Testis (tissue), 2 donors: ENCODE measurements at regions not wholly inside any gene's neighbourhood (a gene's known extent, or its start where the extent isn't known, plus 50 kb on each side); places are given as distances from the start of the nearest gene placed in this dataset.

ENCODE experiments used
- DNase-seq: peaks from one replicate; pipeline ENCODE4 v3.0.0-alpha.2; 2019
- H3K27ac ChIP-seq, 2 donors: fragments of 200-600 bp; sonication (generic); one replicate each; pipeline ENCODE4 v1.5.1; 2019
- H3K27me3 ChIP-seq: fragments of 200-600 bp; sonication (generic); one replicate; pipeline ENCODE4 v1.5.1; 2019
- H3K36me3 ChIP-seq: fragments of 200-600 bp; sonication (generic); one replicate; pipeline ENCODE4 v1.5.1; 2017; ENCODE audit warnings: low read depth; ENCODE audit errors: missing control alignments
- H3K4me1 ChIP-seq: fragments of 200-600 bp; sonication (generic); one replicate; pipeline ENCODE4 v1.5.1; 2019
- H3K4me3 ChIP-seq, 2 donors: fragments of 200-600 bp; sonication (generic); one replicate each; pipeline ENCODE4 v1.5.1; 2017 to 2019
- H3K9me3 ChIP-seq: fragments of 200-600 bp; sonication (generic); one replicate; pipeline ENCODE4 v1.5.1; 2017
- POLR2A ChIP-seq: fragments of 450-650 bp; IDR thresholded peaks from one replicate; pipeline ENCODE4 v1.6.1; 2017; ENCODE audit warnings: antibody characterized with exemption, mild to moderate bottlenecking, moderate library complexity
- WGBS, 2 donors: methylation state at CpG; one replicate each; pipeline ENCODE4 v1.1.5; 2018; 5-methylcytosine and 5-hydroxymethylcytosine counted together
- intact Hi-C: fragments of 100-400 bp; cut with DNase I; formaldehyde crosslinking; loops from one replicate; pipeline ENCODE4 v1.15.1; 2023; ENCODE audit warnings: low total_unique reads
- TF ChIP-seq, protein P1 (sequence below), 3 experiments: fragments of 450-650 bp in 2 of 3; fragments of 200-600 bp in 1 of 3; sonication (generic) in 1 of 3; IDR thresholded peaks; one replicate each; pipeline ENCODE4 v1.5.1; 2016 to 2019; ENCODE audit warnings: antibody characterized with exemption in 3 of 3, mild to moderate bottlenecking in 2 of 3, moderate library complexity in 1 of 3

DNA sequence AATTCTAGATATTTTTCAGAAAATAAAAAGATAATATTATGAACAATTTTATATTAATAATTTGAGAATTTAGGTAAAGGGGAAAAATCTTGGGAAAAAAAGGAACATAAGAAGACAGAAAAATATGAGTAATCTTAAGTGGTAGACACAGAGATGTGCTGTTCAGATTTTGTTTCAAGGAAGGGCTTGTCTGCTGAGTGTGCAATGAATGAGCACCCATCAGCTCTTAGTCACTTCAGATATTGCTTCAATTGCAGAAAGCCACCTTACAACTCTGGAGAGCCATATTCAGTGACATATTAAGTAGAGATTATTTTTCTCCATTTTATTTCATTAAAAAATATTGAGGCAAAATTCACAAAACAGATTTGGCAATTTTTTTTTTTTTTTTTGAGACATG is 282.0 kb upstream of the CHST9 start:
- no peak for TF ChIP-seq POLR2A
- TF ChIP-seq, protein P1, sequence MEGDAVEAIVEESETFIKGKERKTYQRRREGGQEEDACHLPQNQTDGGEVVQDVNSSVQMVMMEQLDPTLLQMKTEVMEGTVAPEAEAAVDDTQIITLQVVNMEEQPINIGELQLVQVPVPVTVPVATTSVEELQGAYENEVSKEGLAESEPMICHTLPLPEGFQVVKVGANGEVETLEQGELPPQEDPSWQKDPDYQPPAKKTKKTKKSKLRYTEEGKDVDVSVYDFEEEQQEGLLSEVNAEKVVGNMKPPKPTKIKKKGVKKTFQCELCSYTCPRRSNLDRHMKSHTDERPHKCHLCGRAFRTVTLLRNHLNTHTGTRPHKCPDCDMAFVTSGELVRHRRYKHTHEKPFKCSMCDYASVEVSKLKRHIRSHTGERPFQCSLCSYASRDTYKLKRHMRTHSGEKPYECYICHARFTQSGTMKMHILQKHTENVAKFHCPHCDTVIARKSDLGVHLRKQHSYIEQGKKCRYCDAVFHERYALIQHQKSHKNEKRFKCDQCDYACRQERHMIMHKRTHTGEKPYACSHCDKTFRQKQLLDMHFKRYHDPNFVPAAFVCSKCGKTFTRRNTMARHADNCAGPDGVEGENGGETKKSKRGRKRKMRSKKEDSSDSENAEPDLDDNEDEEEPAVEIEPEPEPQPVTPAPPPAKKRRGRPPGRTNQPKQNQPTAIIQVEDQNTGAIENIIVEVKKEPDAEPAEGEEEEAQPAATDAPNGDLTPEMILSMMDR (IDR thresholded peaks at IDR 0.05): no peak
- Histone ChIP-seq H3K27ac (no peak overlapping the region), H3K4me3 (no peak overlapping the region), H3K4me1 (no peaks in the 10 kb centered on the region), H3K27me3 (no peaks in the 10 kb centered on the region), H3K9me3 (no peaks in the 10 kb centered on the region), H3K36me3 (no peaks in the 10 kb centered on the region)
- DNase-seq: no peak
- intact Hi-C loops: no loop called here

DNA sequence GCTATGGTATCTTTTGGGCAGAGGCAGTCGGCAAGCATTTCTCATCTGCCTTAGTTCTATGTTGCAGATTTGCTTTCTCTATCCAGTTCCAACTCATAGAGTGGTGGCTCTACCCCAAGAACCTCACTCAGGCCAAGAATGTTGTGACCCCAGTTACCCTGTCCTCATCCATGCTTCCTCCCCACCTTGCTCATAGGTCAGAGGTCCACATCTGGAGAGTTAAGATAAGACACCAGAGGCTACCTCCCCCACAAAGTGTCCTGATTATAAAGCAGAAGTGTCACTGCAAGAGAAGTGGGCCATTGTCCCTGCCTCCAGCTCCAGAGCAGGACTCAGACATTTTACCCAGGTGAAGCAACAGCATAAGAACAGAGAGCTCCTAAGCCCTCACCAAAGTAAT is 276.8 kb upstream of the CHST9 start:
- Histone ChIP-seq H3K27me3 (no peaks in the 10 kb centered on the region), H3K36me3 (no peaks in the 10 kb centered on the region), H3K9me3 (no peaks in the 10 kb centered on the region), H3K4me1 (no peaks in the 10 kb centered on the region), H3K4me3 (no peak overlapping the region), H3K27ac (no peak overlapping the region)
- intact Hi-C loops: no loop called here
- WGBS, 2 donors: 86 to 90% methylated on average over 1 of the region's 1 CpG
- DNase-seq: no peak
- TF ChIP-seq, protein P1 (IDR thresholded peaks at IDR 0.05): no peak
- no peak for TF ChIP-seq POLR2A

DNA sequence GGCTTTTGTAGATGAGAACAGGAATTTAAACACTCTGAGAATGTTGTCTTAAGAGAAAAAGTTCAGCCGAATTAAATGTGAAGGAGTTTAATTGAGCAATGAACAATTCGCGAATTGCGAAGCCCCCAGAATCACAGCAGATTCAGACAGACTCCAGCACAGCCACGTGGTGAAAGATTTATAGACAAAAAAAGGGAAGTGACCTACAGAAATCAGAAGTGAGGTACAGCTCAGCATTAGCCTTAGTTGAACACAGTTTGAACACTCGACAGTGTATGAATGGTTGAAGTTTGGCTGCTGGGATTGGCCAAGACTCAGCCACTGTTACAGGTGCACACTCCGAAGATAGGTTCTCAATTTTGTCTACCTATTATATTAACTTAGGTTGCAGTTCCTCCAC is 264.0 kb upstream of the CHST9 start:
- DNase-seq: no peak
- Histone ChIP-seq H3K4me3 (no peak overlapping the region), H3K27me3 (no peaks in the 10 kb centered on the region), H3K4me1 (no peaks in the 10 kb centered on the region), H3K9me3 (no peaks in the 10 kb centered on the region), H3K36me3 (no peaks in the 10 kb centered on the region), H3K27ac (no peak overlapping the region)
- TF ChIP-seq, protein P1 (IDR thresholded peaks at IDR 0.05): no peak
- no peak for TF ChIP-seq POLR2A
- intact Hi-C loops: no loop called here
- 78% methylated on average over 7 of the region's 7 CpGs for WGBS, 2 donors

DNA sequence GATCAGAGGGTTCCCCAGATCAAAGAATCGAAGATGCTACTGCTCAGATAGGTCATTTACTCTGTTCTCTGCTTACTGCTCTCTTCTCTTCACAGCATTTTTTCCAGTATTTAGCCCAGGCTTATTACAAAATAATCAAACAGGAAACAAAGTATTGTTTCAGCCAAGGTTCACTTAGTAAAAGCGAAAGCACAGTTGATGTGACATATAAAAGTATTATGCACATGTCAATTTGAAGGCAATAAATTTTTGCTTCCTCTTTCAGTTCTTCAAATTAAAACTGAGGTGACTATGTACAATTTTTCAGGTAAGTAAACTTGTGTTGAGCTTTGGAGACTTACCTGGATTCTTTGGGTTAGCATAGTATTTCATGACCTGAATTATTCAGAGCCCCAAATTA is 262.8 kb upstream of the CHST9 start:
- intact Hi-C loops: no loop called here
- no peak for DNase-seq
- no peak overlapping the region for H3K27ac ChIP-seq
- H3K4me1 ChIP-seq: no peaks in the 10 kb centered on the region
- no peaks in the 10 kb centered on the region for H3K36me3 ChIP-seq
- H3K4me3 ChIP-seq: no peak overlapping the region
- no peaks in the 10 kb centered on the region for H3K27me3 ChIP-seq
- TF ChIP-seq, protein P1 (IDR thresholded peaks at IDR 0.05): no peak
- TF ChIP-seq POLR2A: no peak
- WGBS, 2 donors: 69 to 72% methylated on average over 2 of the region's 2 CpGs
- H3K9me3 ChIP-seq: no peaks in the 10 kb centered on the region

DNA sequence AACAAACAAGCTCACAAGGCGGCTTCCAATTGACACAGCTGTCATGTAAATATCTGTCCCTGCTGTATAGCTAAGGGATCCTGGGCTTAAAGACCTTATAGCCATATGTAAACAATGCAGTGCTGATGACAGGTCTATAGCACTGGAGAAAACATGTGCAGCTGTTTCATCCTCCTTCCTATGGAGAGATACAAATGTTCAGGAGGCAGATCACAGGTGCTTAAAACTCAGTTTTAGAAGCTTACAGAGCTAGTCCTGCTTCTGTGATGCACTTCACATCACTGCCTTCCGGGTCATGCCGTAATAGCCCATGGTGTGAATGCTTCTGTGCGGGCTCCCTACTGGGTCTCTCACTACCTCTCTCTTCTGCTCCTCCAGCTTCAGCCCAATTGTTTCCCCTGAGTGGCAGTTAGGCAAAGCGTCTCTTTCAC is 262.4 kb upstream of the CHST9 start:
- Histone ChIP-seq H3K4me1 (no peaks in the 10 kb centered on the region), H3K4me3 (no peak overlapping the region), H3K9me3 (no peaks in the 10 kb centered on the region), H3K27me3 (no peaks in the 10 kb centered on the region), H3K27ac (no peak overlapping the region), H3K36me3 (no peaks in the 10 kb centered on the region)
- no peak for DNase-seq
- intact Hi-C loops: no loop called here
- no peak for TF ChIP-seq POLR2A
- TF ChIP-seq, protein P1 (IDR thresholded peaks at IDR 0.05): no peak
- WGBS, 2 donors: 57 to 62% methylated on average over 5 of the region's 5 CpGs
